GM12878 (cell line): ENCODE measurements at regions not wholly inside any gene's neighbourhood (a gene's known extent, or its start where the extent isn't known, plus 50 kb on each side); places are given as distances from the start of the nearest gene placed in this dataset.

Source experiments
- CTCF ChIP-seq, 3 experiments: IDR thresholded peaks in 2 of 3; conservative IDR thresholded peaks in 1 of 3; 2 replicates each; pipeline ENCODE4 v1.5.1; 2011; ENCODE audit warnings: low read depth in 3 of 3, low read length in 3 of 3, mild to moderate bottlenecking in 3 of 3, control low read depth in 2 of 3, moderate library complexity in 2 of 3, inconsistent platforms in 1 of 3, mixed read lengths in 1 of 3; ENCODE audit not compliant: control insufficient read depth in 2 of 3, insufficient read depth in 1 of 3; ENCODE audit errors: extremely low read depth in 1 of 3
- HDAC6 ChIP-seq: fragments of 200-600 bp; sonication (generic); IDR thresholded peaks from one replicate; pipeline ENCODE4 v1.8.0; 2017; ENCODE audit warnings: antibody characterized with exemption; ENCODE audit not compliant: unreplicated experiment
- YY1 ChIP-seq: IDR thresholded peaks from 2 replicates; pipeline ENCODE4 v1.6.1; 2011; ENCODE audit warnings: low read depth, mild to moderate bottlenecking, low read length
- ZZZ3 ChIP-seq: IDR thresholded peaks from 2 replicates; pipeline ENCODE4 v1.6.1; 2011; ENCODE audit warnings: low read depth; ENCODE audit not compliant: control insufficient read depth, insufficient read length

DNA sequence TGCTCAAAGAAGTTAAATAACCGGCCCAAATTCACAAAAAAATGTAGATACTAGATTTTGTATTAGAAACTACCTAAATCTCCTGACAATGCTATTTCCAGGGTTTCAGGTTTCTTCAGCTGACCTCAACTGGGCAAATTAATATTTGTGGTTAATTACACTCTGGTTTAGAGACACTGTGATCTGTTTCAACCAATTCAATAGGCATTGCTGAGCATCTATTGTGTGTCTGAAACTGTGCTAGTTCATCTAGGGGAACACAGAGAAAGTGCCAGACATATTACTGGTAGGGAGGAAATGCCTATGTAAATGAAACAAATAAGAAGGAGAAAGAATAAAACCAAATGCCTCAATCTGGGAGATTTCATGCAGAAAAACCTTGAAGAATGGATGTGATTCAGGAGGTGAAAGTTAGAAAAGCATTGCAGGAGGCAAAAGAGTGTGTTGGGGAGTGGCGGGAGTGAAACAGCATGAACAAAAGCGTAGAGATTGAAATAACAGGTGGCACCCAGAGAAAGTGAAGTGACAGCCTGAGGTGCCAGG, 51.3 kb upstream of the IVNS1ABP start:
- TF ChIP-seq HDAC6 (no peak), YY1 (no peak), CTCF (IDR thresholded peaks at IDR 0.05 in 2 of 3, conservative IDR thresholded peaks at IDR 0.05 in 1 of 3; ENCODE audit: control insufficient read depth in 2 of 3, extremely low read depth in 1 of 3, insufficient read depth in 1 of 3, low read depth in 3 of 3, low read length in 3 of 3) (no peak), ZZZ3 (no peak)
